Gastroesophageal sphincter (tissue), 4 donors: ENCODE measurements at regions not wholly inside any gene's neighbourhood (a gene's known extent, or its start where the extent isn't known, plus 50 kb on each side); places are given as distances from the start of the nearest gene placed in this dataset.

Experiments used
- ATAC-seq: fragments of 150-250 bp; one replicate; pipeline ENCODE4 v1.9.1; 2016; ENCODE audit warnings: mild to moderate bottlenecking, moderate library complexity
- H3K27ac ChIP-seq, 4 donors: fragments of 200-600 bp; sonication (generic) in 3 of 4; 1 replicate in 3 of 4; 2 replicates in 1 of 4; pipeline ENCODE4 v1.5.1; 2016 to 2019
- H3K27me3 ChIP-seq: fragments of 200-600 bp; sonication (generic); one replicate; pipeline ENCODE4 v1.5.1; 2019
- H3K36me3 ChIP-seq, 2 donors: fragments of 200-600 bp; sonication (generic); one replicate each; pipeline ENCODE4 v1.5.1; 2019; ENCODE audit warnings: control low read depth in 1 of 2
- H3K4me1 ChIP-seq, 3 donors: fragments of 200-600 bp; sonication (generic); 1 replicate in 2 of 3; 2 replicates in 1 of 3; pipeline ENCODE4 v1.5.1; 2016 to 2019; ENCODE audit warnings: control low read depth in 2 of 3
- H3K4me3 ChIP-seq, 2 donors: fragments of 200-600 bp; sonication (generic); one replicate each; pipeline ENCODE4 v1.5.1; 2019; ENCODE audit warnings: mild to moderate bottlenecking in 1 of 2, moderate library complexity in 1 of 2
- H3K9me3 ChIP-seq, 3 donors: fragments of 200-600 bp; sonication (generic); one replicate each; pipeline ENCODE4 v1.5.1; 2017 to 2019; ENCODE audit warnings: control low read depth in 2 of 3
- EP300 ChIP-seq: sonication (generic); formaldehyde crosslinking; IDR thresholded peaks from one replicate; pipeline ENCODE4 v1.6.1; 2017; ENCODE audit warnings: antibody characterized with exemption, mild to moderate bottlenecking
- POLR2A ChIP-seq, 2 donors: fragments of 450-650 bp; IDR thresholded peaks; one replicate each; pipeline ENCODE4 v1.6.1; 2017; ENCODE audit warnings: antibody characterized with exemption in 2 of 2, mild to moderate bottlenecking in 2 of 2, moderate library complexity in 1 of 2
- POLR2AphosphoS5 ChIP-seq: sonication (generic); formaldehyde crosslinking; IDR thresholded peaks from one replicate; pipeline ENCODE4 v1.6.1; 2017; ENCODE audit warnings: antibody characterized with exemption
- WGBS, 2 donors: methylation state at CpG; one replicate each; pipeline ENCODE4 v1.1.5; 2018; ENCODE audit warnings: low coverage in 1 of 2; 5-methylcytosine and 5-hydroxymethylcytosine counted together
- TF ChIP-seq, protein P1 (sequence below), 4 experiments: fragments of 200-600 bp in 2 of 4; fragments of 450-650 bp in 2 of 4; sonication (generic) in 1 of 4; IDR thresholded peaks; one replicate each; pipeline ENCODE4 v1.5.1; 2017 to 2019; ENCODE audit warnings: antibody characterized with exemption in 4 of 4, mild to moderate bottlenecking in 2 of 4, moderate library complexity in 2 of 4

GRCh38 chr9:28158451-28158850, 585.2 kb upstream of the C9orf72 start:
- Histone ChIP-seq H3K9me3 (no peaks in the 10 kb centered on the region), H3K27ac (no peak overlapping the region), H3K4me3 (no peak overlapping the region), H3K36me3 (no peaks in the 10 kb centered on the region), H3K4me1 (no peaks in the 10 kb centered on the region), H3K27me3 (no peaks in the 10 kb centered on the region)
- WGBS, 2 donors = 83 to 90% methylated on average over 1 of the region's 1 CpG
- TF ChIP-seq, protein P1, sequence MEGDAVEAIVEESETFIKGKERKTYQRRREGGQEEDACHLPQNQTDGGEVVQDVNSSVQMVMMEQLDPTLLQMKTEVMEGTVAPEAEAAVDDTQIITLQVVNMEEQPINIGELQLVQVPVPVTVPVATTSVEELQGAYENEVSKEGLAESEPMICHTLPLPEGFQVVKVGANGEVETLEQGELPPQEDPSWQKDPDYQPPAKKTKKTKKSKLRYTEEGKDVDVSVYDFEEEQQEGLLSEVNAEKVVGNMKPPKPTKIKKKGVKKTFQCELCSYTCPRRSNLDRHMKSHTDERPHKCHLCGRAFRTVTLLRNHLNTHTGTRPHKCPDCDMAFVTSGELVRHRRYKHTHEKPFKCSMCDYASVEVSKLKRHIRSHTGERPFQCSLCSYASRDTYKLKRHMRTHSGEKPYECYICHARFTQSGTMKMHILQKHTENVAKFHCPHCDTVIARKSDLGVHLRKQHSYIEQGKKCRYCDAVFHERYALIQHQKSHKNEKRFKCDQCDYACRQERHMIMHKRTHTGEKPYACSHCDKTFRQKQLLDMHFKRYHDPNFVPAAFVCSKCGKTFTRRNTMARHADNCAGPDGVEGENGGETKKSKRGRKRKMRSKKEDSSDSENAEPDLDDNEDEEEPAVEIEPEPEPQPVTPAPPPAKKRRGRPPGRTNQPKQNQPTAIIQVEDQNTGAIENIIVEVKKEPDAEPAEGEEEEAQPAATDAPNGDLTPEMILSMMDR (IDR thresholded peaks at IDR 0.05) = no peak
- TF ChIP-seq POLR2A (IDR thresholded peaks at IDR 0.05) (no peak), EP300 (no peak), POLR2AphosphoS5 (no peak)
- no peak for ATAC-seq

DNA sequence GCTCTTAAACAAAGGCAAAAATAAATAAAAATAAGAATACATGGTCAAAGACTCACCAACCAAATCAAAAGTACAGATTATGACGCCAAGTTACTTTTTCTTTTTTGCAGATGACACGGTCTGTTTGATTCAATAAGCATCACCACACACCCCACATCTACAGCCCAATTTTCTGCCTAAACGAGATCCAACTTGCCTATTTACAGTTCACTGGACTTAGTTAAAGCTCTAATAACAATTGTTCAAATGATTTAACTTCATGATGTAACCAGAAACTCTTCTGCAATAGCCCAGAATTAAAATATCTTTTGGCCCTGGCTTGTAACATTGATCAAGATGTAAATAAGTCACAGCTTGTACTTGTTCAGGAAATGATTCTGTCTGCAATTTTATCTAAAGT, 590.3 kb upstream of the C9orf72 start:
- no peak for ATAC-seq
- Histone ChIP-seq H3K27me3 (no peaks in the 10 kb centered on the region), H3K4me3 (no peak overlapping the region), H3K27ac (no peak overlapping the region), H3K4me1 (no peaks in the 10 kb centered on the region), H3K9me3 (no peaks in the 10 kb centered on the region), H3K36me3 (no peaks in the 10 kb centered on the region)
- WGBS, 2 donors = 56 to 76% methylated on average over 3 of the region's 3 CpGs
- TF ChIP-seq, protein P1 (IDR thresholded peaks at IDR 0.05) = no peak
- TF ChIP-seq EP300 (no peak), POLR2AphosphoS5 (no peak), POLR2A (IDR thresholded peaks at IDR 0.05) (no peak)

GRCh38 chr9:28166179-28166578, 592.9 kb upstream of the C9orf72 start:
- Histone ChIP-seq H3K4me3 (no peak overlapping the region), H3K4me1 (no peaks in the 10 kb centered on the region), H3K27me3 (no peaks in the 10 kb centered on the region), H3K27ac (no peak overlapping the region), H3K9me3 (no peaks in the 10 kb centered on the region), H3K36me3 (no peaks in the 10 kb centered on the region)
- TF ChIP-seq EP300 (no peak), POLR2AphosphoS5 (no peak), POLR2A (IDR thresholded peaks at IDR 0.05) (no peak)
- TF ChIP-seq, protein P1 (IDR thresholded peaks at IDR 0.05) = no peak
- no peak for ATAC-seq
- 86 to 100% methylated on average over 2 of the region's 2 CpGs for WGBS, 2 donors

DNA sequence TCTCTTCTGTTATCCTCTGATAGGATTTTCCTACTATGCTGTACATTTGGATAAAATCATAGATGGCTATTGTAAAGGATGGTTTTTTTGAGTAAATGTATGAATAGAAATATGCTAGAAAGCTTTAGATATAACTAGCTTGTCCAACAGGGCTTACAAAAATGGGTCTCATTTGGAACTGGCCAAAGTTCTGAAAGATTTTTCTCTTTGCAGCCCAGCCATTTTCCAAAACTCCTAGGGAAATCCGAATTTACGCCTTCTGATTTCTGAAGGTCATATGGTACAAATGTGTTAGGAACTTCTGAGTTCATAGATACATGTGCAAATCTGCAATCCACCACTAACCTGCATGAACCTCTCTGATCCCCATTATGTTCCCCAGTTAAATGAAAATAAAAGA, 603.9 kb upstream of the C9orf72 start:
- ATAC-seq = no peak
- WGBS, 2 donors = 73% methylated on average over 2 of the region's 2 CpGs; no CpG with 5 or more reads in 1 of the 2 donors
- TF ChIP-seq, protein P1 (IDR thresholded peaks at IDR 0.05) = no peak
- TF ChIP-seq POLR2AphosphoS5 (no peak), EP300 (no peak), POLR2A (IDR thresholded peaks at IDR 0.05) (no peak)
- H3K4me1 ChIP-seq = no peaks in the 10 kb centered on the region
- H3K4me3 ChIP-seq = no peak overlapping the region
- no peaks in the 10 kb centered on the region for H3K36me3 ChIP-seq
- no peaks in the 10 kb centered on the region for H3K27me3 ChIP-seq
- H3K27ac ChIP-seq = no peak overlapping the region
- no peaks in the 10 kb centered on the region for H3K9me3 ChIP-seq

- Histone ChIP-seq H3K9me3 (no peaks in the 10 kb centered on the region), H3K4me3 (no peak overlapping the region), H3K4me1 (no peaks in the 10 kb centered on the region), H3K27ac (no peak overlapping the region), H3K27me3 (no peaks in the 10 kb centered on the region), H3K36me3 (no peaks in the 10 kb centered on the region)
- no peak for ATAC-seq
- 71 to 94% methylated on average over 3 to 4 of the region's 4 CpGs for WGBS, 2 donors
- TF ChIP-seq EP300 (no peak), POLR2A (IDR thresholded peaks at IDR 0.05) (no peak), POLR2AphosphoS5 (no peak)
- TF ChIP-seq, protein P1 (IDR thresholded peaks at IDR 0.05) = no peak
These were observed 604.6 kb upstream of the C9orf72 start for GRCh38 chr9:28177925-28178324.
